PC-3 (cell line): ENCODE measurements at regions not wholly inside any gene's neighbourhood (a gene's known extent, or its start where the extent isn't known, plus 50 kb on each side); places are given as distances from the start of the nearest gene placed in this dataset.
A peak's percentile ranks its signal among the peaks of the same experiment; 100 is the strongest.

Experiments
- ATAC-seq: fragments of 200-7000 bp; cut with Tn5 transposase; 2 replicates; pipeline ENCODE4 v1.9.1; 2020; ENCODE audit warnings: mild to moderate bottlenecking, moderate library complexity
- BruUV-seq: library from RNA; stranded (reverse); fragments of 400-500 nt; replicated peaks from 2 replicates; lab custom pipeline; 2021; lab: Mats Ljungman, UMichigan
- CTCF ChIA-PET: fragments of 300-600 bp; sonication (Branson Sonifier 250); formaldehyde crosslinking; loops from one replicate; lab custom pipeline; 2022; ENCODE audit warnings: antibody characterized with exemption; lab: Charles Lee
- POLR2A ChIA-PET: fragments of 300-600 bp; sonication (Branson Sonifier 250); formaldehyde crosslinking; loops from one replicate; lab custom pipeline; 2022; ENCODE audit warnings: antibody characterized with exemption; ENCODE audit not compliant: unreplicated experiment; lab: Charles Lee
- DNase-seq: peaks from one replicate; pipeline ENCODE4 v3.0.0-alpha.2; 2015
- H2AFZ ChIP-seq: fragments of 300-600 bp; sonication (generic); 2 replicates; pipeline ENCODE4 v1.6.0; 2016; ENCODE audit warnings: antibody characterized with exemption, low read length
- H3F3A ChIP-seq: fragments of 300-600 bp; sonication (generic); one replicate; pipeline ENCODE4 v1.6.0; 2017; ENCODE audit warnings: antibody characterized with exemption, low read length, control low read depth, mild to moderate bottlenecking; ENCODE audit not compliant: unreplicated experiment
- H3K27ac ChIP-seq: fragments of 300-600 bp; sonication (generic); 2 replicates; pipeline ENCODE4 v1.5.1; 2016; ENCODE audit warnings: mild to moderate bottlenecking, low read length
- H3K27me3 ChIP-seq: fragments of 300-600 bp; sonication (generic); 2 replicates; pipeline ENCODE4 v1.6.1; 2016; ENCODE audit warnings: low read length, mixed read lengths
- H3K36me3 ChIP-seq: fragments of 300-600 bp; sonication (generic); 2 replicates; pipeline ENCODE4 v1.6.1; 2016; ENCODE audit warnings: low read depth, mixed run types, low read length, mixed read lengths
- H3K4me1 ChIP-seq: fragments of 300-600 bp; sonication (generic); 2 replicates; pipeline ENCODE4 v1.5.1; 2016; ENCODE audit warnings: low read length; ENCODE audit not compliant: insufficient read depth
- H3K4me2 ChIP-seq: fragments of 300-600 bp; sonication (generic); 2 replicates; pipeline ENCODE4 v1.6.0; 2016; ENCODE audit warnings: low read length
- H3K4me3 ChIP-seq: fragments of 300-600 bp; sonication (generic); 2 replicates; pipeline ENCODE4 v1.5.1; 2016; ENCODE audit warnings: mild to moderate bottlenecking, low read length, mixed read lengths
- H3K79me2 ChIP-seq: fragments of 300-600 bp; sonication (generic); 2 replicates; pipeline ENCODE4 v1.6.1; 2017; ENCODE audit warnings: low read length, mixed read lengths
- H3K9ac ChIP-seq: fragments of 300-600 bp; sonication (generic); 2 replicates; pipeline ENCODE4 v1.6.0; 2016; ENCODE audit warnings: mild to moderate bottlenecking, low read length
- H3K9me2 ChIP-seq: fragments of 300-600 bp; sonication (generic); replicated peaks from 2 replicates; pipeline ENCODE4 v1.6.1; 2016; ENCODE audit warnings: mixed run types, low read length, mixed read lengths
- H3K9me3 ChIP-seq: fragments of 300-600 bp; sonication (generic); 2 replicates; pipeline ENCODE4 v1.6.1; 2016; ENCODE audit warnings: low read length, mixed read lengths
- H4K20me1 ChIP-seq: fragments of 300-600 bp; sonication (generic); 2 replicates; pipeline ENCODE4 v1.6.1; 2016; ENCODE audit warnings: low read length, mixed read lengths
- EZH2 ChIP-seq: fragments of 300-600 bp; sonication (generic); IDR thresholded peaks from one replicate; pipeline ENCODE4 v1.6.1; 2017; ENCODE audit warnings: antibody characterized with exemption, mild to moderate bottlenecking, low read length; ENCODE audit not compliant: unreplicated experiment
- EZH2phosphoT487 ChIP-seq: fragments of 300-600 bp; sonication (generic); IDR thresholded peaks from 2 replicates; pipeline ENCODE4 v1.6.1; 2018; ENCODE audit warnings: mild to moderate bottlenecking, antibody characterized with exemption, low read length, borderline replicate concordance
- intact Hi-C: fragments of 100-400 bp; cut with micrococcal nuclease; formaldehyde crosslinking; loops from 2 replicates; pipeline ENCODE4 v1.9.0; 2023
- TF ChIP-seq, protein P1 (sequence below): fragments of 300-600 bp; sonication (generic); conservative IDR thresholded peaks from 2 replicates; pipeline ENCODE4 v1.5.1; 2017; ENCODE audit warnings: antibody characterized with exemption, low read depth, mild to moderate bottlenecking, low read length

DNA sequence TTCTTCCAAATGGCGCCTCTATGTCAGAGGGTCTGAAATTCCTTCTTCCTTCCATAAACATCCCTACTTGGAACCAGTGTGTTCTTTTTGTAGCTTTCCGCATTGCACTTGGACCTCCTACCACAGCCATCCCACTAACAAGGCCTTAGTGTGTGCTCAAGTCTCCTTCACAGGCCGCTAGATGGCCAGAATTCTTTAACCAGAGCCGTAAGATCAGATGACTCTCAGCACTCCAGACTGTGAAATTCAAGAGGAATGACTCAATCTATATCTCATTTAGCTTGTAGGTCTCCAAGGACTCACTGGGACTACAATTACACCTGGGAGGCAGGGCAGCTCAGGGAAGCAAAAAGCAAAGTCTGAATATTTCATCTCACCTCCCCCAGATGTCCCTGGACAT is 298.9 kb downstream of the EIPR1 start:
- Histone ChIP-seq H3K4me1 (no peaks in the 10 kb centered on the region), H3K4me2 (no peak overlapping the region), H2AFZ (no peak overlapping the region), H3K36me3 (no peaks in the 10 kb centered on the region), H4K20me1 (no peaks in the 10 kb centered on the region), H3K9me3 (no peaks in the 10 kb centered on the region), H3K9ac (no peak overlapping the region), H3K27ac (no peak overlapping the region), H3K27me3 (peaks cover 62% of the 10 kb centered on the region), H3K4me3 (no peak overlapping the region), H3K9me2 (no peaks in the 10 kb centered on the region), H3F3A (no peaks in the 10 kb centered on the region), H3K79me2 (no peaks in the 10 kb centered on the region)
- ATAC-seq (peak; percentile 64), DNase-seq (peak; percentile 48)
- intact Hi-C loops, result no loop called here
- POLR2A ChIA-PET, result no interaction called here
- CTCF ChIA-PET, result no interaction called here
- TF ChIP-seq, protein P1, sequence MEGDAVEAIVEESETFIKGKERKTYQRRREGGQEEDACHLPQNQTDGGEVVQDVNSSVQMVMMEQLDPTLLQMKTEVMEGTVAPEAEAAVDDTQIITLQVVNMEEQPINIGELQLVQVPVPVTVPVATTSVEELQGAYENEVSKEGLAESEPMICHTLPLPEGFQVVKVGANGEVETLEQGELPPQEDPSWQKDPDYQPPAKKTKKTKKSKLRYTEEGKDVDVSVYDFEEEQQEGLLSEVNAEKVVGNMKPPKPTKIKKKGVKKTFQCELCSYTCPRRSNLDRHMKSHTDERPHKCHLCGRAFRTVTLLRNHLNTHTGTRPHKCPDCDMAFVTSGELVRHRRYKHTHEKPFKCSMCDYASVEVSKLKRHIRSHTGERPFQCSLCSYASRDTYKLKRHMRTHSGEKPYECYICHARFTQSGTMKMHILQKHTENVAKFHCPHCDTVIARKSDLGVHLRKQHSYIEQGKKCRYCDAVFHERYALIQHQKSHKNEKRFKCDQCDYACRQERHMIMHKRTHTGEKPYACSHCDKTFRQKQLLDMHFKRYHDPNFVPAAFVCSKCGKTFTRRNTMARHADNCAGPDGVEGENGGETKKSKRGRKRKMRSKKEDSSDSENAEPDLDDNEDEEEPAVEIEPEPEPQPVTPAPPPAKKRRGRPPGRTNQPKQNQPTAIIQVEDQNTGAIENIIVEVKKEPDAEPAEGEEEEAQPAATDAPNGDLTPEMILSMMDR, result peak; percentile 31; the same call in 1 of the 2 replicates
- TF ChIP-seq EZH2phosphoT487, result no peak
- no TSS peak for BruUV-seq

DNA sequence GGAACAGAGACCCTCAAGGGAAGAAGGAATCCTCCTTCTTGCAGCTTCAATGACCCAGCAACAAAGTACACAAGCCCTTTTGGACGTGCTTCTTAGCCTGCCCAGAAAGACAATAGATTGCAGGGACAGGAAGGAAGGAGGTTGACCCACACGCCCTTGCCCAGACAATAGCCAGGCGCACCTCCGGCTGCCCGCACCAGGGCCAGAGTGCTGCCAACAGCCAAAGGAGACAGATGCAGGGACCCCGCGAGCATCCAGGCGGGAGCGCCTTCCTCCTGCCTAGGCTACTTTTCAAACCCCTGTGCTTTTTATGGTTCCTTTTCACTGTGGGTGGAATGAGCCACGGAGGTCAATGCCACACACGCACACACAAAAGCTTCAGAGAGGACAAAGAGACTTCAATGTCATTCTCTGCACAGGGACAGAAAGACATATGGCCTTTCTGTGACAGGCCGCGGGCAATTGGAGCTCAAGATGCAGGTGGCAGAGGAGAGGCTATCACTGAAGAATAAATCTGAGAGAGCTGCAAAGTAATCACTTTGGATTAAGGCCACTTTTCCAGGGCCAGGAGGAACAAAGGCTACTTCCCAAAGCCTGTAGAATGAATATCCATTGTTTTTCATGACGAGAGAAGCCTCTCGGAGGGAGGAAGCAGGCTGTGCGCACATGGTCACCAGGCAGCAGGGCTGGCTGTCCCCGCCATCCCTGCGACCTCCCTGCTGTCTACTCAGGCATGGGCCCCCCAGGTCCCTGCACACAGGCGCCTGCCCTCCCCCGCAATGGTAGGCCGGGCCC is 300.6 kb downstream of the EIPR1 start:
- Histone ChIP-seq H3K9me3 (no peaks in the 10 kb centered on the region), H3K9me2 (no peaks in the 10 kb centered on the region), H2AFZ (no peak overlapping the region), H3K27ac (no peak overlapping the region), H3K79me2 (no peaks in the 10 kb centered on the region), H3K9ac (no peak overlapping the region), H4K20me1 (no peaks in the 10 kb centered on the region), H3F3A (no peaks in the 10 kb centered on the region), H3K4me3 (no peak overlapping the region), H3K27me3 (peaks cover 67% of the 10 kb centered on the region), H3K4me1 (no peaks in the 10 kb centered on the region), H3K36me3 (no peaks in the 10 kb centered on the region), H3K4me2 (no peak overlapping the region)
- DNase-seq (no peak), ATAC-seq (no peak)
- intact Hi-C loops, result no loop called here
- ChIA-PET POLR2A (no interaction called here), CTCF (no interaction called here)
- TF ChIP-seq EZH2 (no peak), EZH2phosphoT487 (no peak)
- TF ChIP-seq, protein P1, result no peak
- BruUV-seq, result no TSS peak

DNA sequence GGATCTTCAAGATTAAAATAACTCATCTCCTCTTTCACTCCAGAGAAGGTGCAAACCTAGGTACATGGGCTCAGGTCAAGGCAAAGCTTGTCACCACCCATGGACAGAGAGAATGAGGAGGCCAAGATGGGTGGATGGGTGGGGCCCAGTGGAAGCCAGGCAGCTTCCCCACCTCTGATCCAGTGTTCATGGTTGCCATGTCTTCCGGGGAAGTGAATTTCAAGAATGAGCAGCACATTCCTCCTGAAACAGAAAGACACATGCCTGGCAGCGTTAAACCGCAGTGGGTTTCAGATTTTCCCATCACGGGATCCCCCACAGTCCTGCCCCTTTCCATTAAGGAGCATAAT is 301.7 kb downstream of the EIPR1 start:
- TF ChIP-seq EZH2phosphoT487 (no peak), EZH2 (no peak)
- TF ChIP-seq, protein P1, result no peak
- no peaks in the 10 kb centered on the region for H3K9me2 ChIP-seq
- DNase-seq (no peak), ATAC-seq (no peak)
- H3K4me2 ChIP-seq, result no peak overlapping the region
- no peak overlapping the region for H3K9ac ChIP-seq
- intact Hi-C loops, result no loop called here
- no peak overlapping the region for H3K4me3 ChIP-seq
- no peaks in the 10 kb centered on the region for H4K20me1 ChIP-seq
- peaks cover 68% of the 10 kb centered on the region for H3K27me3 ChIP-seq
- no peaks in the 10 kb centered on the region for H3K36me3 ChIP-seq
- no peak overlapping the region for H3K27ac ChIP-seq
- H3K9me3 ChIP-seq, result no peaks in the 10 kb centered on the region
- no peak overlapping the region for H2AFZ ChIP-seq
- H3K79me2 ChIP-seq, result no peaks in the 10 kb centered on the region
- ChIA-PET CTCF (no interaction called here), POLR2A (no interaction called here)
- H3F3A ChIP-seq, result no peaks in the 10 kb centered on the region
- no peaks in the 10 kb centered on the region for H3K4me1 ChIP-seq
- no TSS peak for BruUV-seq
